ENCODE measurements at regions not wholly inside any gene's neighbourhood (a gene's known extent, or its start where the extent isn't known, plus 50 kb on each side); places are given as distances from the start of the nearest gene placed in this dataset.
"Not testable (repeated sequence)": the region's sequence is repeated elsewhere in the genome, so short reads cannot be mapped to it uniquely, and the experiment has no call there.

DNA sequence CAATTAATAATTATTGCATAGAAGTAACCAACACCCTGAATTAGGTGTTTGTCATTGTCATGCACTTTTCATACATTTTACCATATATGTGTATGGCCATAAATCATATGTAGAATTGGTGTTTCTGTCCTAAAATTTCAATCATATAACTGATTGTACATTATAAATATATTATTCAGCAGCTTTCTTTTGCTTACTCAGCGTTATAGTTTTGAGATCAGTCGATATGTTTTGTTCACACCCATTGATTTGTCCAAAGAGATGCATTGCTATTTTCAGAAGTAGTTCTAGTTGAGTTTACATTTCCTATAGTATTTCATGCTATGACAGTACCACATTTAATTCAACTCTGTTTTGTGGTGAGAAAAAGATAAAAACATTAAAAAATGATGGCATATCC is 50.5 kb upstream of the PARP4 start:
- no peak for DNase-seq

GRCh38 chr13:24563971-24564370 is 51.4 kb upstream of the PARP4 start:
- DNase-seq, result not testable (repeated sequence)

DNA sequence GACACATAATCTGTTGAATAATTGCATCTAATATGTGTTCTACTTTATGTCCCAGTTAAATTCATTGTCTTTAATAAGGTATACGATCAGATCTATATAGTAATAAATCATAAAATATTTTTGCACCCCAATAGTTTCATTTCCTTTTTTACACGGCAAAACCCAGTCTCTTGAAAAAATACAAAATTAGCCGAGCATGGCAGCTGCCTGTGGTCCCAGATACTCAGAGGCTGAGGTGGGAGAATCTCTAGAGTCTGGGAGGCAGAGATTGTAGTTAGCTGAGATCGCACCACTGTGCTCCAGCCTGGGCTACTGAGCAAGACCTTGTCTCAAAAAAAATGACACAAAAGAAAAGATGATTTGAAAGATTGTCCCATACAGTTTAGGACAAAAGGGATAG is 52.3 kb upstream of the PARP4 start:
- DNase-seq, result no peak

DNA sequence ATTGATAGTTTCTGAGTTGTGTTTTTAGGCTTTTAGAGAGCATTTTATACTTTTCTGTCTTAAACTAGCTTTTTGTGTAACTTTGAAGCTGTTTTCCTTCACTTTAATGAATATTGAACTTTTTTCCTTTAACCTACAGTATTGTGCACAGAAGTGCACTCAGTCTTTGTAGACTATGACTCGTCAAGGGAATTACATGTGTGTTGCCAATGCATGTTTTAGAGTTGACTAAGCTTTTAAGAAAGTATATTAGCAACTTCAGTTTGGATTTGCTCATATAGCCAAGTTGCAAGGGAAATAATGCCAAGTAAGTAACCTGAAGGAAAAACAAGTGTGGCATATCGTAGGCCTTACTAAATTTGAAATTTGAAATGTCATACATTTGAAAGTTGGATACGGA is 55.0 kb upstream of the PARP4 start:
- DNase-seq, result not testable (repeated sequence)

DNA sequence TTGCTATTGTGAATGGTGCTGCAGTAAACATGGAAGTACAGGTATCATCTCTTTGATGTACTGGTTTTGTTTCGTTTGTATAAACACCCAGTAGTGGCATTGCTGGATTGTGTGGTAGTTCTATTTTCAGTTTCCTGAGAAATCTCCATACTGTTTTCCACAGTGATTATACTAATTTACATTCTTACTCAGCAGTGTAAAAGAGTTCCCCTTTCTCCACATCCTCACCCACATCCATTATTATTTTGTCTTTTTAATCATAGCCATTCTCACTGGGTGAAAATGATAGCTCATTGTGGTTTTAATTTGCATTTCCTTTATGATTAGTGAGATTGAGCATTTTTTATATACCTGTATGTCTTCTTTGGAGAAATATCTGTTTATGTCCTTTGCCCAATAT is 62.3 kb upstream of the PARP4 start:
- DNase-seq, result no peak

DNA sequence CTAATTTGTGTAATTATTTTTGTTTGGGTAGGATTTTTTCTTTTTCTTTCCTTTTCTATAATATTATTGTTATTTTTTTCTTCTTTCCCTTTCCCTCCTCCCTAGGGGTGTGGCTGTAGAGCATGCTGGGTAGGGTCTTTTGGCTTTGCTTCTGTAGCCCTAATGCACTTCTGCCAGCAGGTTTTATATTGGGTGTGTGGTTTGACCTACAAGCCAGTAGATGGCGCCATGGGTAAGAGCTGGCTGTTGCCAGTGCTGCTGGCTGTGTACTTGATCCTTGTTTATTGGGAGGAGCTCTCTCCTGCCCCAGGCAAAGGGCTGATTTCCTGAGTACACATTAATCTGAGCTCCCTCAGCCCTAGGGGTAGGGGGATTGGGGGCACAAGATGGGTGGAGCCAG is 67.7 kb upstream of the PARP4 start:
- DNase-seq, result not testable (repeated sequence)

GRCh38 chr13:24581578-24581977 is 69.0 kb upstream of the PARP4 start:
- DNase-seq, result not testable (repeated sequence)

- not testable (repeated sequence) for DNase-seq
Observed at GRCh38 chr13:24591697-24592096, 79.1 kb upstream of the PARP4 start.

DNA sequence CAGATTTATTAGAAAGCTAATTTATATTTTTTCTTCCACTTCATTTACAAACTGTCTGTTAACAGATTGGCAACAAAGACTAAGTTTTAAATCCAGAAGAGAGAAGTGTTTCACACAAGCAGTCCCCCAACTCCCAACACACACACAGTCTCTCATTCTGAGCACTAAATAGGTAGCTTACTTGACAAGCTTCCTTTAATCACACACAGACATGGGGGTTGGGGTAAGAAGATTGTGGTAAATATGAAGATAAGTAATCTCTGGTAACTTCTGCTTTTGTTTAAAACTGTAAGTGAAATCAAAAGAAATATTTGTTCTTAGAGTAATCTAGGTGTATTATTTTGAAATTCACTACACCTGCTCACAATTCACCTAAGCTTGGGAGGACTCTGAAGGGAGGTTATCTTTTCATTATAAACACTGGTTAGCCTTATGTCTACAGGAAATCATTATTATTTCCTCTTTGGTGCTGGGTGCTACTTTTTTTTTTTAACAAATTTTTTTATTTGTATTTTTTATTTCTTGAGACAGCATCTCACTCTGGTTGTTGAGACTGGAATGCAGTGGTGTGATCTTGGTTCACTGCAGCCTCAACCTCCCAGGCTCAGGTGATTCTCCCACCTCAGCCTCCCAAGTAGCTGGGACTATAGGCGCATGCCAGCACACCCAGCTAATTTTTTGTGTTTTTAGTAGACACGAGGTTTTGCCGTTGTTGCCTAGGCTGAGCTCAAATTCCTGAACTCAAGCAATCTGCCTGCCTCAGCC is 82.1 kb upstream of the ATP12A start:
- DNase-seq, result not testable (repeated sequence)

GRCh38 chr13:24599019-24599791 is 81.0 kb upstream of the ATP12A start:
- DNase-seq, result not testable (repeated sequence)

DNA sequence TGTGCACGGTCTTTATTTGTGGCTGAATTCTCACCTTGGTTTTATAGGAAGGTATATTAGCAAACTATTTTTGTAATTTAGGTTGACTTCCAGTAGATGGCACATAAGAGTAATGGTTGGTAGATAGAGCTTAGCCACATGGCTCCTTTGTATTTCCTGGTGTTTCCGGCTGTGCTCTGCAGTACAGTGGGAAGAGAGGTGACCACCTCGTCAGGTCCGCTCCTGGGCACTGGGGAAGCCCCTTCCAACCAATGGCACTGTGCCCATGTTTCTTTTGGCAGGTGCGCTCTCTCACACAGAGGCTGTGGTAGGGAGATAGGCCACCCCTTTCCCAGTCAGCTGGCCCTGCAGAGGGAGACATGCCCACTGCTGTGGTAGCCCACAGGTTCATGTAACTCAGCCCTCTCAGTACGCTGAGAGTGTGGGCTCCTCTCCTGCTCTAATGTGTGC is 74.3 kb upstream of the ATP12A start:
- DNase-seq, result peak; percentile 0

DNA sequence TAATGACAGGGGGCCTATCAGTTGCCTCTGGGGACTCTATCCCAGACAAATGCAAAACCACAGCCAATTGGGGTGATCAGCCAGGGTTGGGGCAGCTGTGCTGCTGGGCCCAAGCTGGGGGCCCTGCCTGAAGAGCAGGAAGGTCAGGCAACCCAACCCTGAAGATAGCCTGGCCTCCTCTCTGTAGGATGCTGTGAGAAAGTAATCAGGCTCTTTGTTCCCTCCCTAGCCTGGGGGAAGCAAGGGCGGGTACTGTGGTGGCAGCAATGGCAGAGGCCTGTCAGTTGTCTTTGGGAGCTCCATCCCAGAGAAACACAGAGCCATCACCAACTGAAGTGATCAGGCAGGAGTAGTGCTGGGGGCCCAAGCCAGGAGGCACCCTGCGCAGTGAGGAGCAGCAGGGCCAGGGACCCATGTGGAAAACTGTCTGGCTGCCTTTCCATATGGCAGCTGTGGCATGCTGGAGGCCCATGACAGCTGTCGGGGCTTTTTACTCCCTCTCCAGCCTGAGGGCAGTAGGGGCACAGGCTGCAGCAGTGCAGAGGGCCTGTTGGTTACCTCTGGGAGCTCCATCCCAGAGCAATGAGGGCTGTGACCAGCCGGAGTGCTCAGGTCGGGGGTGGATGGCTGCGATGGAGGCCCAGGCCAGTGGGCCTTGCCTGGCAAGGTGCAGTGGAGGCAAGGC is 73.6 kb upstream of the ATP12A start:
- DNase-seq, result no peak

DNA sequence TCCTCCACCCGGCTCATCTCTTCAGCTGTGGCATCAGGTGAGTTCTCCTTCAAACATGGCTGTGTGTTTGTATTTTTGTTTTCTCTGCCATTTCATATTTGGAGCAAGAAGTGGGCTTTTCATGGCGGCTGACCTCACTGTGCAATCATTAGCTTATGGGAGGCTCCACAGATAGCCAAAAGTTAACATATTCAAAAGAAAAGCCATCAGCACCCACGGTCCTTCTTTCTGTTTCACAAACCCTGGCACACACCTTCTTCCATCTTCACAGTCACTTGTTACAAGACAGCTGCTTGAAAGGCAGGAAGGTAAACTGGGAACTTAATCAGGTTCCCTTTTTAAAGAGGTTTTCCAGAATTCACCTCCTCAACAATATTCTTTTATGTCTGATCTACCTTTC is 69.3 kb upstream of the ATP12A start:
- DNase-seq, result no peak

DNA sequence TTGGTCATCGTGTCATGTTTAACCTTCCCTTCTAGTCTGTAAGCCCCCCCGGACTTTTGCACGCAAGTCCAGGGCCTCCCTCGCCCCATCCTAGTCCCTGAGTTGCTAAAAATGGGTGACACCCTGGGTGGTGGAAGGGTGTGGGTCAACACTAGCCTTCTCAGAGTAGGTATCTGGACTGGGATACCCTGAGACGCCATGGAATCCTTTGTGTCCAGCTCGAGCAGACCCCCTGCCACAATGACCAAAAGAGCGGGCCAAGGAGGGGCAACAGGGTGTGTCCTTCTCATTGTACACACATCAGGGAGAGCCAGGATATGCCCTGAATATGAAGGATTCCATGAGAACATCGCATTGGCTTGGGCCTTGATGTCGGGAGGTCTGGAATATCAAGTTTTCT is 67.5 kb upstream of the ATP12A start:
- no peak for DNase-seq

DNA sequence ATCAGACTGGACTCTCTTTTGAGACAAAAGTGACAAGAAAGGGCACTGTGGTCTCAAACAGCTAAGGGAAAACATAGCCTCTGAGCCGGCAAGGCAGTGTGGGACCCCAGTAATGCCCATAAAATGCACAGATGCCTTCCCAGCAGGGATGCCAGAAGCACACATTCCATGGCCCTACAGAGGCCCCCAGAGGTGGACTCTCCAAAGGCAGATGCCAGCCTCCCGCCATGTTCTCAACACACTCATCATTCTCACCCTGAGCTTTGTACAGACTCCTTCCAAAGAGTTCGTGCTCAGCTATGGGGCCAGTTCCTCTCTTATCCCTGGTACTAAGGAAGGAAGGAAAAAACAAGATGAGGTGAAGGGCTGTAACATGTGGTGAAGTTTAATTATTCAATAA is 67.1 kb upstream of the ATP12A start:
- DNase-seq, result no peak

- DNase-seq, result no peak
Observed at GRCh38 chr13:24613755-24614154, 66.5 kb upstream of the ATP12A start.

DNA sequence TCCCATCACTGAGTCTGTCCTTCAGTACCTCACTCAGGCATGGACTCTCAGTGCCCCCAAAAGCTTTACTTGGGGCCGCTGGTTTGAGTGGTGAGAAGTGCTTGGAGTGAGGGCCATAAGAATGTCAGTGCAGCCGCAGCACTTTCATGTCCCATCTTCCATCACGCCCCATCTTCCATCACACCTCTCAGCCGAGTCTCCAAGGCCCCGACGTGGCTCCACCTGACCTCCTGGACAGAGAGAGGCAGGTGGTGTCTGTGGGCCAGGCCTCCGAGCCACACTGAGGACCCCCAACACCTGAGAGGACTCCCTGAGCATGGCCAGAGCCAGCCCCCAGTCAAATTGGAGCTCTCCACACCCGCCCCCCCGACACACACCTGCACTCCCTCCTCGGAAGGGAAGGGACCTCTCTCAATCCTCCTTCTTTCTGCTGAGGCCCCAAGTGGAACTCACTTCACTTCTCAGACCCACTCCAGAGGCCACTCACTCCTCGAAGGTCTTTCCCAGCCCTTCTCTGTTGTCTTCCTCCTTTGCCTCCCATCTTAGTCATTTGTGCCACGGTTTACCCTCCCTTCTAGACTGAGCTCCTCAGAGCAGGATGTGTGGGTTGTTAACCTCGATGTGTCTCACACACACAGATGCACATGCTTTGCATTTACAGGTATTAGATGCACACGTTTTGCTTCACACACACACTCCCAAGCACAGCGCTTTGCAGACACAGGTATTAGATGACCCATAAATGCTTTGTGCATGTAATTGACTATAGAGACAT is 65.7 kb upstream of the ATP12A start:
- no peak for DNase-seq

- no peak for DNase-seq
Observed at GRCh38 chr13:24615114-24615513, 65.1 kb upstream of the ATP12A start.

DNA sequence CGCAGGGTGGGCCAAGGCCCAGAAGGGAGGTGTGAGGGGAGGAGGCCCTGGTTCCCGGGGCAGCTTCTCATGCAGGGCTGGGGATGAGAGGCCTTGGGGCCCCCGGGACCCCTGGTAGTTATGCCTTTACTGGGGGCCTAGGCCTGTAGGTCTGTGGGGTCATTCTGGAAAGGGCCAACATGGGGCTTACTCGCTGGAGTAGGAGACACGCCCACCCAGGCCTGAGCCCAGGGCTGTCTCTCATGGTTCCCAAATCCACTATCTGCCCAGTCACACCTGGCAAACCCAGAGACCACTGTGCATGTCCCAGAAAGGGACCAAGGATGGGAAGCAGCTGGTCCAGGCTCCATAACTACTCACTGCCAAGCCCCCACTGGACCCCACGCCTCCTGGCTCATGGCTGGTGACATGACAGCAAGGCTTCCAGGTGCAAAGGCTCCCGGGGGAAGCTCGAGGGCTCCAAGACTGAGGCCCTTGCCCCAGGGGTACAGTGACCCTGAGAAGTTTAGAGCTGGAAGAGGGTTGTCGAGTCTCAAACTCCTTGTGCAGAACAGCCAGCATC is 64.2 kb upstream of the ATP12A start:
- DNase-seq, result no peak

DNA sequence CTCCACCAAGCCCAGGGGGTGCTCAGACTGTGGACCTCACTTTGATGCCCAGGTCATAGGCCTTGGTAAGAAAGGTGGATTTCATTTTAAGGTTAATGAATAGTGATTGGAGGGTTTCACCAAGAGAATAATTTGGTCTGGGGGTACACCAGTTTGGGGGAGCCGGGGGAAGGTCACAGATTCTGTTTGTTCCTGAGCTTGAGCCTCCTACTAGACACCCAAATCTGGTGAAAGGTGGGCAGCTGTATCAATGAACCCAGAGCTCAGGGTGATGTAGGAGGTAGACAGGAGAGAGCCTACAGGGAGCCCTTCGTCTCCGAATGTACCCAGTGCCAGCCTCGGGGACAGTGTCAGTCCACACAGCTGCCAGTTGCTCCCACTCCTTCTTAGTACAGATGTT is 63.7 kb upstream of the ATP12A start:
- DNase-seq, result no peak

DNA sequence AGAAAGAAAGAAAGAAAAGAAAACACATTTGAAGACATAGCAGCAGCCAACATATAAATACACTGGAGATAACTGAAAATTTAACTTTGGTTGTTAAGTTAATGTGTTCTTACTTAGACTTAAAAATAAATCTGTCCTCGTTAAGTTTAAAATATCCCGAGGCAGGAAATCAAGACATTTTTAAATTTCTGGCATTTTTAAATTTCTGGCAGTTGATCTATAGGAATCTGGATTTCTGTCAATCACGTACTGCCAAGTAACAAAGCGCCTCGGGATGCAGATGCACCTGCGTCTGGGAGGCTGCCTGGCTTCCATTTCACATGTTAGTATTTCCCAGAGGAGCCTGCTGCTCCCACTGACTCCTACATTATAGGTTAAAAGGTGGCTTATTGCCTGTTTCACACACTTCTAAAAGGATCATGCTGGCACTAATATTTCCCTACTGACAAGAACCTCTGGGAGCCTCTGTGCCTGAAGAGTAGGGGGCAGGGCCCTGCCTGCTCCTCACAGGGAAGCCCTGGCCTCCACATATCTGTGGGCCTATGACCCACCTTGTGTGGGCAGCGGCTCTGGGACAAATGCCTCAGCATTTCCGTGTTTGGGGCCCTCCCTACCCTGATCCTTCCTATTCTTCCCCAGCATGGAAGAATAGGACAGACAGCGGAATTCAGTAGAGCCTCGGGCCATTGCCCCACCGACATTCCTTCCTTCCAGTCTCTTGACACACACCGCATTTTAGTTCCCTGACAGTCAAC is 62.8 kb upstream of the ATP12A start:
- DNase-seq, result no peak
